Stimulated activated CD4-positive, alpha-beta T cell treated with anti-CD3 and anti-CD28 coated beads, Interleukin-2, amount 100 ng/mL, for 48 hours (primary cell): ENCODE measurements at regions not wholly inside any gene's neighbourhood (a gene's known extent, or its start where the extent isn't known, plus 50 kb on each side); places are given as distances from the start of the nearest gene placed in this dataset.
A peak's percentile ranks its signal among the peaks of the same experiment; 100 is the strongest.
"Not testable (repeated sequence)": the region's sequence is repeated elsewhere in the genome, so short reads cannot be mapped to it uniquely, and the experiment has no call there.

Experiments
- DNase-seq, 2 donors: peaks; one replicate each; pipeline ENCODE4 v3.0.0-alpha.2; 2020

- no peak for DNase-seq
Observed at GRCh38 chr6:150299873-150300485, 68.8 kb upstream of the IYD start.

GRCh38 chr6:150301846-150302519 is 66.8 kb upstream of the IYD start:
- peak in 1 of 2 donors; percentile 9 for DNase-seq

- DNase-seq, result no peak
Observed at GRCh38 chr6:150302520-150303176, 66.2 kb upstream of the IYD start.

GRCh38 chr6:150303256-150303655 is 65.6 kb upstream of the IYD start:
- no peak for DNase-seq

GRCh38 chr6:150304429-150304828 is 64.4 kb upstream of the IYD start:
- DNase-seq, result no peak

GRCh38 chr6:150306290-150306689 is 62.5 kb upstream of the IYD start:
- DNase-seq, result no peak

- DNase-seq, result no peak
Observed at GRCh38 chr6:150307520-150307919, 61.3 kb upstream of the IYD start.

GRCh38 chr6:150308812-150309645 is 59.8 kb upstream of the IYD start:
- no peak for DNase-seq

GRCh38 chr6:150310539-150310938 is 58.3 kb upstream of the IYD start:
- no peak for DNase-seq

- not testable (repeated sequence) for DNase-seq
Observed at GRCh38 chr6:150311149-150311944, 57.5 kb upstream of the IYD start.

GRCh38 chr6:150312395-150312794 is 56.4 kb upstream of the IYD start:
- DNase-seq, result no peak

GRCh38 chr6:150312844-150313584 is 55.8 kb upstream of the IYD start:
- DNase-seq, result no peak

- no peak for DNase-seq
Observed at GRCh38 chr6:150313781-150314180, 55.0 kb upstream of the IYD start.

- DNase-seq, result no peak
Observed at GRCh38 chr6:150314230-150315188, 54.3 kb upstream of the IYD start.

- no peak for DNase-seq
Observed at GRCh38 chr6:150315626-150316025, 53.2 kb upstream of the IYD start.

GRCh38 chr6:150316936-150317335 is 51.9 kb upstream of the IYD start:
- DNase-seq, result no peak
